ENCODE measurements at regions not wholly inside any gene's neighbourhood (a gene's known extent, or its start where the extent isn't known, plus 50 kb on each side); places are given as distances from the start of the nearest gene placed in this dataset.
"Not testable (repeated sequence)": the region's sequence is repeated elsewhere in the genome, so short reads cannot be mapped to it uniquely, and the experiment has no call there.

DNA sequence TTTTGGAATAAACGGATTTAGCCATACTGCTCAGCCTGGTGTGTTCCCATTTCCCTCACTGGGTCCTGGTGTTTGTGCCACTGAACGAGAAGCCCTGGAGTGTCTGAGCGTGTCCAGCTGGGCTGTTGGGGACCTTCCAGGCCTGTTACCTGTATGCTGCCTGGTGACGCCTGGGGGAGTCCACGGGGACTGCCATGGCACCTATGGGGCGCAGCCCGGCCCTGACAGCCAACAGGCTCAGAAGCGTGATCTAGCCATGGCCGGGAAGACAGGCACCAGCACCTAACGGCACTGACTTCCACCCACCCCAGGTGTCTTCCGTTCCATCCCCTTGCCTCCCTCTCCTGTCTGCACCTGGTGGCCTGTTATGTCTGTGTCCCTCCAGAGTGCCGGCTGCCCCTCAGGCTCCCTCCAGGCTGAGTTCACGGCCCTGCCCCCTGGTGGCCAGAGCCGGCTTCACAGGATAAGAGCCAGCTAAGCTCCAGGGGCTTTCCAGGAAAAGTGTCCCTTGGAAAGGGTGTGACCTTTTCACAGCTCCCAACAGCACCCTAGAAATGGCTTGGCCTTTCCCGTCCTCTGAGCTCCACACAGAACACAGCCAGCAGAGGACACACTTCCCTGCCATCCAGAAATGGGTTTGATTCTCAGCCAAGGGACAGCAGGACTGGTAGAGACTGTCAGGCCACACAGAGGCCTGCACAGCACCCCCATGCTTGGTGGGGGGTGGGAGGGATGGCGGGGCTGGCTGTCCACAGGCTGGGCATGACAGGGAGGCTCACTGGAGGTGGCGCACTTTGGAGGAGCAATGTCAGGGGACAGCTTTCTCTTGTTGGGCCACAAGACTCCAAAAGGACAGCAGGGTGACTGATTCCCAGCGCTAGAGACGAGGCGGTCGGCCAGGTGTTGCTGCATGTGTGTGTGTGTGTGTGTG lies 64.0 kb upstream of the LYSMD4 start:
- TF ChIP-seq FOSL2, EZH2phosphoT487 (IDR thresholded peaks at IDR 0.05; ENCODE audit: borderline replicate concordance, low read depth): not testable (repeated sequence)
